Kidney epithelial cell (primary cell): ENCODE measurements at regions not wholly inside any gene's neighbourhood (a gene's known extent, or its start where the extent isn't known, plus 50 kb on each side); places are given as distances from the start of the nearest gene placed in this dataset.

Source experiments
- DNase-seq: peaks from one replicate; pipeline ENCODE4 v3.0.0-alpha.2; 2010; ENCODE audit warnings: low read depth
- H3K27me3 ChIP-seq: 2 replicates; pipeline ENCODE4 v1.6.0; 2011; ENCODE audit warnings: low read length; ENCODE audit not compliant: control insufficient read depth, insufficient read depth
- H3K36me3 ChIP-seq: 2 replicates; pipeline ENCODE4 v1.5.1; 2011; ENCODE audit warnings: low read length; ENCODE audit not compliant: control insufficient read depth, insufficient read depth
- H3K4me3 ChIP-seq: 2 replicates; pipeline ENCODE4 v1.5.1; 2011; ENCODE audit warnings: low read depth, mild to moderate bottlenecking, control low read depth, low read length
- CTCF ChIP-seq: IDR thresholded peaks from 2 replicates; pipeline ENCODE4 v1.5.1; 2011; ENCODE audit warnings: mild to moderate bottlenecking, moderate library complexity, low read length, control low read depth, inconsistent platforms; ENCODE audit not compliant: insufficient read depth, poor library complexity, severe bottlenecking

- Histone ChIP-seq H3K4me3 (no peak overlapping the region), H3K36me3 (no peaks in the 10 kb centered on the region), H3K27me3 (no peaks in the 10 kb centered on the region)
- TF ChIP-seq CTCF, result no peak
- no peak for DNase-seq
Observed at GRCh38 chr11:87425943-87426342, 388.2 kb downstream of the TMEM135 start.

GRCh38 chr11:87425391-87425790 lies 387.7 kb downstream of the TMEM135 start:
- no peaks in the 10 kb centered on the region for H3K36me3 ChIP-seq
- no peaks in the 10 kb centered on the region for H3K27me3 ChIP-seq
- TF ChIP-seq CTCF, result no peak
- H3K4me3 ChIP-seq, result no peak overlapping the region
- no peak for DNase-seq

- DNase-seq, result no peak
- Histone ChIP-seq H3K36me3 (no peaks in the 10 kb centered on the region), H3K27me3 (no peaks in the 10 kb centered on the region), H3K4me3 (no peak overlapping the region)
- TF ChIP-seq CTCF, result no peak
Observed at GRCh38 chr11:87423161-87423560, 385.4 kb downstream of the TMEM135 start.

- H3K4me3 ChIP-seq, result no peak overlapping the region
Observed at GRCh38 chr11:87422566-87422965, 384.8 kb downstream of the TMEM135 start.

GRCh38 chr11:87421422-87421821 lies 383.7 kb downstream of the TMEM135 start:
- no peak overlapping the region for H3K4me3 ChIP-seq
- no peaks in the 10 kb centered on the region for H3K36me3 ChIP-seq
- TF ChIP-seq CTCF, result peak; percentile 65
- DNase-seq, result peak; percentile 49
- H3K27me3 ChIP-seq, result no peaks in the 10 kb centered on the region

More at GRCh38 chr11:87422566-87422965, 384.8 kb downstream of the TMEM135 start:
- no peaks in the 10 kb centered on the region for H3K27me3 ChIP-seq
- no peaks in the 10 kb centered on the region for H3K36me3 ChIP-seq
- TF ChIP-seq CTCF, result no peak
- no peak for DNase-seq

GRCh38 chr11:87417951-87418350 lies 380.2 kb downstream of the TMEM135 start:
- Histone ChIP-seq H3K27me3 (no peaks in the 10 kb centered on the region), H3K36me3 (no peaks in the 10 kb centered on the region), H3K4me3 (no peak overlapping the region)
- no peak for DNase-seq
- no peak for TF ChIP-seq CTCF
